ENCODE measurements at regions not wholly inside any gene's neighbourhood (a gene's known extent, or its start where the extent isn't known, plus 50 kb on each side); places are given as distances from the start of the nearest gene placed in this dataset.

- TF ChIP-seq ZNF414 (CRISPR knock-in tag; IDR thresholded peaks at IDR 0.05) (no peak), ASH2L (IDR thresholded peaks at IDR 0.05; ENCODE audit: insufficient read length, low read depth, low read length) (no peak), EZH2 (conservative IDR thresholded peaks at IDR 0.05; ENCODE audit: low read depth, low read length) (no peak)
These were observed 169.0 kb upstream of the PRDM1 start for GRCh38 chr6:105917038-105917695.
